Keratinocyte (primary cell): ENCODE measurements at regions not wholly inside any gene's neighbourhood (a gene's known extent, or its start where the extent isn't known, plus 50 kb on each side); places are given as distances from the start of the nearest gene placed in this dataset.
"Not testable (repeated sequence)": the region's sequence is repeated elsewhere in the genome, so short reads cannot be mapped to it uniquely, and the experiment has no call there.

Experiments
- DNase-seq: peaks from one replicate; pipeline ENCODE4 v3.0.0-alpha.2; 2011; ENCODE audit warnings: low read depth, missing footprints, low spot score
- FAIRE-seq: peaks from 2 replicates; lab custom pipeline; 2011; peaks lifted over from hg19 to GRCh38; lab: Jason Lieb, UNC
- H2AFZ ChIP-seq: 2 replicates; pipeline ENCODE4 v1.6.0; 2012; ENCODE audit warnings: low read length, control low read depth, inconsistent platforms; ENCODE audit not compliant: control insufficient read depth
- H3K27ac ChIP-seq: 2 replicates; pipeline ENCODE4 v1.5.1; 2011; ENCODE audit warnings: low read length; ENCODE audit not compliant: control insufficient read depth, insufficient read depth
- H3K27me3 ChIP-seq: 3 replicates; pipeline ENCODE4 v1.6.0; 2011; ENCODE audit warnings: low read length; ENCODE audit not compliant: control insufficient read depth, insufficient read depth; ENCODE audit errors: extremely low read depth
- H3K36me3 ChIP-seq, 2 experiments: 2 replicates in 1 of 2; 3 replicates in 1 of 2; pipeline ENCODE4 v1.5.1; 2011; ENCODE audit warnings: low read length in 2 of 2, mild to moderate bottlenecking in 1 of 2; ENCODE audit not compliant: control insufficient read depth in 2 of 2, insufficient read depth in 2 of 2; ENCODE audit errors: extremely low read depth in 1 of 2
- H3K4me1 ChIP-seq: 3 replicates; pipeline ENCODE4 v1.5.1; 2011; ENCODE audit warnings: low read length; ENCODE audit not compliant: control insufficient read depth, insufficient read depth; ENCODE audit errors: extremely low read depth
- H3K4me2 ChIP-seq: 3 replicates; pipeline ENCODE4 v1.6.0; 2011; ENCODE audit warnings: low read depth, low read length; ENCODE audit not compliant: control insufficient read depth, insufficient read depth; ENCODE audit errors: extremely low read depth
- H3K4me3 ChIP-seq, 3 experiments: fragments of 200-600 bp in 1 of 3; sonication (generic) in 1 of 3; 2 replicates in 2 of 3; 3 replicates in 1 of 3; pipeline ENCODE4 v1.5.1; 2011 to 2016; ENCODE audit warnings: low read length in 3 of 3, mild to moderate bottlenecking in 3 of 3, control low read depth in 2 of 3, inconsistent platforms in 1 of 3, low read depth in 1 of 3, mixed read lengths in 1 of 3, mixed run types in 1 of 3, moderate library complexity in 1 of 3; ENCODE audit not compliant: control insufficient read depth in 2 of 3, insufficient read depth in 2 of 3; ENCODE audit errors: extremely low read depth in 1 of 3
- H3K79me2 ChIP-seq: 2 replicates; pipeline ENCODE4 v1.6.0; 2012; ENCODE audit warnings: low read length; ENCODE audit not compliant: control insufficient read depth, insufficient read depth
- H3K9ac ChIP-seq: 3 replicates; pipeline ENCODE4 v1.6.0; 2011; ENCODE audit warnings: low read length; ENCODE audit not compliant: control insufficient read depth, insufficient read depth; ENCODE audit errors: extremely low read depth
- H3K9me1 ChIP-seq: 3 replicates; pipeline ENCODE4 v1.6.0; 2011; ENCODE audit warnings: low read length; ENCODE audit not compliant: control insufficient read depth, insufficient read depth; ENCODE audit errors: extremely low read depth
- H3K9me3 ChIP-seq: 2 replicates; pipeline ENCODE4 v1.5.1; 2012; ENCODE audit warnings: low read depth, low read length; ENCODE audit not compliant: control insufficient read depth
- H4K20me1 ChIP-seq: 3 replicates; pipeline ENCODE4 v1.6.0; 2011; ENCODE audit warnings: low read length; ENCODE audit not compliant: control insufficient read depth, insufficient read depth; ENCODE audit errors: extremely low read depth
- CTCF ChIP-seq, 3 experiments: IDR thresholded peaks in 1 of 3; conservative IDR thresholded peaks in 1 of 3; optimal IDR thresholded peaks in 1 of 3; 2 replicates in 2 of 3; 3 replicates in 1 of 3; pipeline versions ENCODE3 to v1.5.1; 2011; ENCODE audit warnings: low read length in 3 of 3, mild to moderate bottlenecking in 3 of 3, moderate library complexity in 2 of 3, control low read depth in 1 of 3, inconsistent platforms in 1 of 3; ENCODE audit not compliant: insufficient read depth in 2 of 3; ENCODE audit errors: extremely low read depth in 1 of 3
- EZH2 ChIP-seq: IDR thresholded peaks from one replicate; pipeline ENCODE4 v1.6.1; 2012; ENCODE audit warnings: inconsistent platforms, mild to moderate bottlenecking, low read length, moderate library complexity
- dilution Hi-C: fragments of 300-500 bp; cut with MboI; formaldehyde crosslinking; loops from one replicate; pipeline ENCODE4 v1.7.0; 2020; ENCODE audit warnings: low sequenced_read_pairs; ENCODE audit not compliant: extremely low pct_ligation_motif_present

DNA sequence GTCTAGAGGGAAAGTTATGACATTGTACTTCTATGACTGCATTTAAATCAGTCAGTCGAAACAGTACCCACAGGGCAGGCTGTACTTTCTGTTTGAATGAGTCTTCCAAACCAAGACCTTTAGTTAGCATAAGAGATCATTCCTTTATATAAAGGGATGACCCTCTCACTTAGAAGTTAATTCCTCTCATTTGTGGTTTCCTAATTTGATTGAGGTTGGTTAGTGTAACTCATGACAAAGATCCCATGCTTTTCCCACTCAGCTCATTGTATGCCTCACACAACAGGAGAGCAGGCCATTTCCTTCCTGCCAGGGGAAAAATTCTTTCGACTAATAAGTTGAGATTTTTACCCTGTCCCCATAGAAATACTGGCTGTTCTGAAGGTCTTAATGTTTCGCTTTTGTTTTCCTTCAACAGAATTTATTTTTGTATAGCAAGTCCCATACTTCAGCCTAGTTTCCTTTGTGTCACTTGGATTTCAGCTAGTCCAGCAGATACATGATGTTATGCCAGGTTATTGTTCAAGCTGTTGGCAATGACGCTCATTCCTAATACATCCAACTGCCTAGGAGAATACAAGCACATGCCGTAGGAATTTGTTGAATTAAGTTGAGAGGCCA lies 500.7 kb downstream of the SPATA31D1 start:
- DNase-seq (peak; percentile 4), FAIRE-seq (no peak)
- H3K79me2 ChIP-seq, result no peaks in the 10 kb centered on the region
- H3K36me3 ChIP-seq, result no peaks in the 10 kb centered on the region
- no peak for TF ChIP-seq EZH2
- no peak for TF ChIP-seq CTCF (optimal IDR thresholded peaks at IDR 0.05 in 1 of 3, IDR thresholded peaks at IDR 0.05 in 1 of 3, conservative IDR thresholded peaks at IDR 0.05 in 1 of 3; ENCODE audit: extremely low read depth in 1 of 3, insufficient read depth in 2 of 3, low read length in 3 of 3)
- H3K9me1 ChIP-seq, result no peaks in the 10 kb centered on the region
- no peaks in the 10 kb centered on the region for H4K20me1 ChIP-seq
- H3K4me1 ChIP-seq, result peaks cover 24% of the 10 kb centered on the region
- peak overlapping the region in 2 of 3 experiments; percentile 47 to 59 for H3K4me3 ChIP-seq
- peak overlapping the region; percentile 84 for H3K4me2 ChIP-seq
- dilution Hi-C loops, result no loop called here
- H3K27me3 ChIP-seq, result no peaks in the 10 kb centered on the region
- peak overlapping the region; percentile 80 for H3K27ac ChIP-seq
- peak overlapping the region; percentile 47 for H2AFZ ChIP-seq
- peak overlapping the region; percentile 35 for H3K9ac ChIP-seq
- H3K9me3 ChIP-seq, result no peaks in the 10 kb centered on the region

GRCh38 chr9:82490019-82490499 lies 501.5 kb downstream of the SPATA31D1 start:
- peak; percentile 98 for FAIRE-seq
- Histone ChIP-seq H4K20me1 (no peaks in the 10 kb centered on the region), H3K9me1 (no peaks in the 10 kb centered on the region), H3K27ac (peak overlapping the region; percentile 80), H3K4me2 (peak overlapping the region; percentile 84), H3K9me3 (no peaks in the 10 kb centered on the region), H3K36me3 (no peaks in the 10 kb centered on the region), H3K9ac (peak overlapping the region; percentile 35), H2AFZ (no peak overlapping the region), H3K27me3 (no peaks in the 10 kb centered on the region), H3K4me1 (peaks cover 24% of the 10 kb centered on the region), H3K79me2 (no peaks in the 10 kb centered on the region), H3K4me3 (peak overlapping the region in 2 of 3 experiments; percentile 47 to 59)
- dilution Hi-C loops, result no loop called here
- no peak for TF ChIP-seq EZH2
- no peak for TF ChIP-seq CTCF (optimal IDR thresholded peaks at IDR 0.05 in 1 of 3, IDR thresholded peaks at IDR 0.05 in 1 of 3, conservative IDR thresholded peaks at IDR 0.05 in 1 of 3; ENCODE audit: extremely low read depth in 1 of 3, insufficient read depth in 2 of 3, low read length in 3 of 3)
- DNase-seq, result peak; percentile 77

- H3K9me3 ChIP-seq, DNase-seq, H3K79me2 ChIP-seq, H3K4me3 ChIP-seq, H2AFZ ChIP-seq, H3K9me1 ChIP-seq, H3K27me3 ChIP-seq, H4K20me1 ChIP-seq, dilution Hi-C loops, H3K36me3 ChIP-seq, H3K4me2 ChIP-seq, FAIRE-seq, H3K9ac ChIP-seq: not testable (repeated sequence)
- Histone ChIP-seq H3K4me1 (peaks cover 24% of the 10 kb centered on the region), H3K27ac (peak overlapping the region; percentile 52)
Observed at GRCh38 chr9:82490821-82491220, 502.2 kb downstream of the SPATA31D1 start.
